ENCODE measurements at regions not wholly inside any gene's neighbourhood (a gene's known extent, or its start where the extent isn't known, plus 50 kb on each side); places are given as distances from the start of the nearest gene placed in this dataset.

DNA sequence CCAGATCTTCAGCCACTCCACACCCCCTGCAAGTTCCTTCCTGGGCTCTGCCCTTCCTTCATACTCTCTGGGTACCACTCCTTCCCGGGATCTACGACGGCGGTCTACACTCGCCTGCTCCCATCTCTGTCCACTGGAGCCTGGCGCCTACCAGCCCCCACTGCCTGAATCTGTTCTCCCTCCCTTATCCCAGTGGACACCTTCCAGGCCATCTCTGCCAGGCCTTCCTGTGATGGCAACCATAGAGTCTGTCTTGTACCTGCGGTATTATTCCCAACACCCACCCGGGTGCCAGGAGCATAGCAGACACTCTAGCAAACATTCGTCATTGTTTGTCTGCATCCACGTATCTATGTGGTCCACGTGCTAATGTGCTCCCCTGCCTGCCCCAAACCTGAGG, 140.9 kb downstream of the ZFP36L2 start:
- TF ChIP-seq POLR2AphosphoS5 (IDR thresholded peaks at IDR 0.05; ENCODE audit: borderline replicate concordance, low read depth, low read length): no peak
- no peak for TF ChIP-seq EZH2 (IDR thresholded peaks at IDR 0.05)
- TF ChIP-seq FOXP2 (optimal IDR thresholded peaks at IDR 0.05; ENCODE audit: control extremely low read depth, extremely low read length, insufficient read depth): no peak
- no peak for DNase-seq (ENCODE audit: low read depth, low spot score)
- H3K9ac ChIP-seq (ENCODE audit: insufficient read length): no peak overlapping the region
- no peak overlapping the region for H3K4me3 ChIP-seq
- no peak overlapping the region for H3K27ac ChIP-seq
- no peaks in the 10 kb centered on the region for H3K9me3 ChIP-seq (ENCODE audit: low read depth, low read length)
- H3K36me3 ChIP-seq (ENCODE audit: insufficient read depth, low read length): no peaks in the 10 kb centered on the region

DNA sequence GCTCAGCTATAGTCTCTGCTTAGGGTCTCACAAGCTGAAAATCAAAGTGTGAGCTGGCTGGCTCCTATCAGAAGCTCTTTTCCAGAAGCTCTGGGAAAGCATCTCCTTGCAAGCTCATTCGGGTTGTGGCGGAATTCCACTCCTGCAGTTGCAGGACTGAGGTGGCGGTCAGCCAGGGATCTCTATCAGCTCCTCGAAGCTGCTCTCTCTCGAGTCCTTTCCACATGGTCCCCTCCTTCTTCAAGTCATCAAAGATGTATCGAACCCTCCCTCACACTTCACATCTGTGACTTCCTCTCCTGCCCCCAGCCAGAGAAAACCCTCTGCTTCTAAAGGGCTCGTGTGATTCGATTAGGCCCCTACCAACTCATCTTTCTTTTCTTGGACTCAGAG, 141.7 kb downstream of the ZFP36L2 start:
- Histone ChIP-seq H3K27ac (peak overlapping the region; percentile 70; the same call in 1 of the 2 replicates), H3K9me3 (ENCODE audit: low read depth, low read length) (no peaks in the 10 kb centered on the region), H3K9ac (ENCODE audit: insufficient read length) (no peak overlapping the region), H3K4me3 (no peak overlapping the region), H3K36me3 (ENCODE audit: insufficient read depth, low read length) (no peaks in the 10 kb centered on the region)
- DNase-seq (ENCODE audit: low read depth, low spot score): no peak
- no peak for TF ChIP-seq POLR2AphosphoS5 (IDR thresholded peaks at IDR 0.05; ENCODE audit: borderline replicate concordance, low read depth, low read length)

DNA sequence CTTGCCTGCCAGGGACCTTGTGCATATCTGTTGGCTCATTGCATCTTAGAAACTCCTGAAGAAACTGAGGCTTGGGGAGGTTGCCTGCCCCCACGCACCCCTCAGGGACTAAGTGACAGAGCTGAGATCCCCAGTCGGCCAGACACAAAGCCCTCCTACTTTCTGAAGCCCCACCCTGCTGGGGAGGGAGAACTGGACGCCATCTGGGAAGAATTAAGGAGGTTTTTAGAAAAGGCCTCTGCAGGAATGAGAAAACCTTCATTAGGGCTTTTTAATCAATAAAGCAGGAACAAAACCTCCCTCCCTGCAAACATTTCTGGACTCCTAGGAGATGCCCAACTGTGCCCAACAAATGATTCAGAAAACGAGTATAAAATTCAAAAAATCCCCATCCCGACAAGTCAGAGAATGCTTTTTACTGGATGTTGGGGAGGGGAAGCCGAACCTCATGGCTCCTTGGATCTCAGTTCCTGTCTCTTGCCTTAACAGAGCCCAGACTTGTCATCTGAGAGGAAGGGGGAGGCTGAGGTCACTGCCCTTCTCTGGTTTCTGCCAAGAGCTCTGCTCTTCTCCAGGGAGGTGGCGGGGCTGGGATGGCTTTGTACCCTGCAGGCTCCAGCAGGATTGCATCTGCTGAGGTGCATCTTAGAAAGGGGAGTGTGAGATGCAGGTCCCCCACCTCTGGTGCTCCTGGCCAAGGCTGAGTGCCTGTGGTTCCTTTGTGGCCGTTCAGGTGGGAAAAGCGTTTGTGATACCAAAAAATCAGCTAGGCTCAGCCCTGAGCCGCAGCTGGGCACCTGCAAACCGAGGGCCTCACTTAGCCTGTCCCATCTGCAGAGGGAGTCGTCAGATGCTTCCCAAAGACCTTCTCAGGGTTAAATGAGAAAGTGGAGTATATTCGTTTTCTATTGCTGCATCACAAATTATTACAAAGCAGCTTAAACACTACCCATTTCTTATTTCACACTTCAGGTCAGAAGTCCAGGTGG, 142.4 kb downstream of the ZFP36L2 start:
- no peak for DNase-seq (ENCODE audit: low read depth, low spot score)
- Histone ChIP-seq H3K9me3 (ENCODE audit: low read depth, low read length) (no peaks in the 10 kb centered on the region), H3K9ac (ENCODE audit: insufficient read length) (no peak overlapping the region), H3K36me3 (ENCODE audit: insufficient read depth, low read length) (no peaks in the 10 kb centered on the region), H3K27ac (peak overlapping the region; percentile 70), H3K4me3 (peak overlapping the region; percentile 36)
- TF ChIP-seq EZH2 (IDR thresholded peaks at IDR 0.05) (no peak), POLR2AphosphoS5 (IDR thresholded peaks at IDR 0.05; ENCODE audit: borderline replicate concordance, low read depth, low read length) (no peak), FOXP2 (optimal IDR thresholded peaks at IDR 0.05; ENCODE audit: control extremely low read depth, extremely low read length, insufficient read depth) (no peak)

DNA sequence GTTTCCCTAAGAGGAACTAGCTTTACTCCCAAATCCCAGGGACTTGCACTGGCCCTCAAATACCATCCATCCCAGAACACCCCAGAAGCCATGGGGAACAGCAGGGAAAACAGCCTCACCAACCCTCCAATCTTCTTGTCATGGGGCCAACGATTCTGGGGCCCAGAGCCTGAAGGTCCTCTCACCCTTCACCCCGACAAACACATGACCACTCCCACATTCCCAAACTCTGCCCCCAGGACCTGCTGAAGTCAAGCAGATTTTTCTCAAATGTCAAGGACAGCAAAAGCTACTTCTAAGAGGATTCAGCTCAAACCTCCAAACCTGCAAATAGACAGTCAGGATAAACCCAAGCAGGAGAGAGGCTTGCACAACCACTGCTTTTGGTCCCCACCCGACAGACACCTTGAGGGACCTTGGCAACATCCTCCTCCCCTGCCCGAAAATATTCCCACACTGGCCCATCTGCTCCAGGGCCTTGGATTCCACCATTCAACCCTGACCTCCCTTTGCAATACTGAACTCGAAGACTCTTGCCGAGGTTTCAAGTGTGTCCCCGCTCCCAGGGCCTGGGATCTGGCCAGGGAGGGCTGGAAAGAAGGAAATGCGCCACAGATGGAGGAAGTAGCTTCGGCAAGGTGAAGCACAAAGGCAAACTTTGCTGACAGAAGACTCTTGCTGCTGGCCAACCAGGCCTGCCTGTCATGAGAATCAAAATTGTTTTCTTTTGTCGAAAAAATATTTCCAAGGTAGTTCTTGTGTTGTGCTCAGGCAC, 143.3 kb downstream of the ZFP36L2 start:
- Histone ChIP-seq H3K27ac (peak overlapping the region; percentile 70), H3K9me3 (ENCODE audit: low read depth, low read length) (no peaks in the 10 kb centered on the region), H3K4me3 (0 out of 2 replicates have a peak overlapping the region, but pooled peaks have one; percentile 4), H3K9ac (ENCODE audit: insufficient read length) (no peak overlapping the region), H3K36me3 (ENCODE audit: insufficient read depth, low read length) (no peaks in the 10 kb centered on the region)
- no peak for DNase-seq (ENCODE audit: low read depth, low spot score)
- TF ChIP-seq POLR2AphosphoS5 (IDR thresholded peaks at IDR 0.05; ENCODE audit: borderline replicate concordance, low read depth, low read length) (no peak), FOXP2 (optimal IDR thresholded peaks at IDR 0.05; ENCODE audit: control extremely low read depth, extremely low read length, insufficient read depth) (no peak), EZH2 (IDR thresholded peaks at IDR 0.05) (no peak)

DNA sequence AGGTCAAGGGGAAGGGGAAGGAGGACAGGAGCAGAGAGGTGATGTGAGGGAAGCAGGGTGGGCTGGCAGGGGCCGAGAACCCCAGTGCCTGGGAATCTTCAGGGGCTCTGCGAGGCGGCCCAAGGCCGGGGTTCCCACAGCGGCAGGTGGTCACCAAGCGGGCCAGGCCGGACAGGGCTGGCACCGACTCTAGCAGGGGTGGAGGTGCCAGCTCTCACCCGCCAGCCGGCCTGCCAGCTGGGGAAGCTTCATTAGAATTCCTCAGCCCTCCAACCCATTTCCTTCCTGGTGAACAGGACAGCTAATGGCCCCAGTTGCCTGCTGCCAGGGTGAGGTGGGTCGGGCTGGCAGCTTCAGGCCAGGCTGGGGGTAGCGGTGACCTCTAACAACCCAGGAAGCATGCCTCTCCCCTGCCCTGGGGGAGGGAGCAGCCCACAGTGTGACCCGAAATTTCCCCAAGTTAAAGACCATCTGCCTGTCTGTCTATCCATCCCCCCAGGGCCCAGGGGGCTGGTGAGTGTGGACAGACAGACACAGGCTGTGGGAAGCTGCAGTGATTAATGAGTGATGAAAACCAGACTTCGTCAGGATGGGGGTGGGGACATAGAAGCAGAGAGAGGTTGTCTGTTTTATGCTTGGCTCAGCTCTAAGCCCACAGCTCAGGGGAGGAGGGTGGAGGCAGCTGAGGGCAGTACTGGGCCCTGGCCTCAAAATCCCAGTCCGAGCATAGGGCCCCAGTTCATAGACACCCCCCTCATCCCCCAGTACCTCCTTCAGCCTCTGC, 144.1 kb downstream of the ZFP36L2 start:
- no peaks in the 10 kb centered on the region for H3K9me3 ChIP-seq (ENCODE audit: low read depth, low read length)
- no peak overlapping the region for H3K9ac ChIP-seq (ENCODE audit: insufficient read length)
- no peaks in the 10 kb centered on the region for H3K36me3 ChIP-seq (ENCODE audit: insufficient read depth, low read length)
- TF ChIP-seq POLR2AphosphoS5 (IDR thresholded peaks at IDR 0.05; ENCODE audit: borderline replicate concordance, low read depth, low read length): peak; percentile 22; the same call in 1 of the 2 replicates
- TF ChIP-seq FOXP2 (optimal IDR thresholded peaks at IDR 0.05; ENCODE audit: control extremely low read depth, extremely low read length, insufficient read depth): no peak
- DNase-seq (ENCODE audit: low read depth, low spot score): no peak
- peak overlapping the region; percentile 70; the same call in 1 of the 2 replicates for H3K27ac ChIP-seq
- 0 out of 2 replicates have a peak overlapping the region, but pooled peaks have one; percentile 4 for H3K4me3 ChIP-seq

DNA sequence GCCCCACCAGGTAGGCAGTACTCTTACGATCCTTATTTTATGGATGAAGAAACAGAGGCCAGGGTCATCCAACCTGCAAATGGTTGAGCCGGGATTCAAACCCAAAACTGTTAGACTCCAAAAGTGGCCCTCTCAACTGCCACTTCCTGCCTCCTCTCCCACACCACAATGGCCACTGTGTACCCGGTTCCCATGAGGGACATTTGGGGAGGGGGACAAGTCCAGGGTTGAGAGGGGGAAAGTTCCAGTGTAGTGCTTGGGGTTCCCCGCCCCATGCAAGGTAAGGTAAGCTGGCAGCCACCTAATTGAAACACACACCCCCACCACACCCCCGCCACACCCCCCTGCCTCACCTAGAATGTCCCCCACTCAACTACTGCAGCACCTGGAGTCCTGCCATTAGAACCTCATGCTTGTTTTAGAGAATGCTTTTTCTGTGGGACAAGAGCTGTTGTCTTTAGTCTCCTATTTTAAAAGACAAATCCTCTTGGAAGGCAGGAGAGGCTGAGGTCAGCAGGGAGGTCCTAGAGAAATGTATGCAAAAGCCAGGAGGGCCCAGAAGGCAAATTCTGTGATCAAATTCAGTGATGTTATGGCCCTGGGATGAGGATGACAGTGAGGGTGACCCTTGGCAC, 145.2 kb downstream of the ZFP36L2 start:
- no peak overlapping the region for H3K9ac ChIP-seq (ENCODE audit: insufficient read length)
- H3K4me3 ChIP-seq: no peak overlapping the region
- no peak for DNase-seq (ENCODE audit: low read depth, low spot score)
- H3K27ac ChIP-seq: no peak overlapping the region
- no peaks in the 10 kb centered on the region for H3K36me3 ChIP-seq (ENCODE audit: insufficient read depth, low read length)
- no peak for TF ChIP-seq FOXP2 (optimal IDR thresholded peaks at IDR 0.05; ENCODE audit: control extremely low read depth, extremely low read length, insufficient read depth)
- no peaks in the 10 kb centered on the region for H3K9me3 ChIP-seq (ENCODE audit: low read depth, low read length)

DNA sequence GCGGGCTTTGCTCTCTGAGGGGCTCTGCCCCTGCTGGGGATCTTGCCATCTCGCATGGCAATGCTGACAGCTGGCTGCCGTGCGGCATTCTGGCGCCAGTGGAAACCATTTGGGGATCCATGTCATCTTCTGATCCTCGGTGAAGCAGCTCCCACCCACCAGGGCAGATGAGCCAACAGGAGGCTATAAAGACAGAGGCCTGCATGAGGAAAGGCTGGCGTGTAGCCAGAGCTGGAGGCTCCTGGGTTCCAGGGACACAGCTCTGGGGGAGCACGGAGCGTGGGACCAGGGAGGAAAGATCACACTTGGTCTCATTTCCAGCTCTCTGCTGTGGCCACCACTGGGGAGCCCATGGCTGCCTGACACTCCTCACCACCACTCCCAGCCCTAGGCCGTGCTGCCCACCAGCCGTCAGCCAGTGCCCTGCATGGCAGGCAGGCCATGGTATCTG, 145.8 kb downstream of the ZFP36L2 start:
- Histone ChIP-seq H3K27ac (no peak overlapping the region), H3K4me3 (no peak overlapping the region), H3K9me3 (ENCODE audit: low read depth, low read length) (no peaks in the 10 kb centered on the region), H3K36me3 (ENCODE audit: insufficient read depth, low read length) (no peaks in the 10 kb centered on the region), H3K9ac (ENCODE audit: insufficient read length) (no peak overlapping the region)
- no peak for DNase-seq (ENCODE audit: low read depth, low spot score)
- TF ChIP-seq POLR2AphosphoS5 (IDR thresholded peaks at IDR 0.05; ENCODE audit: borderline replicate concordance, low read depth, low read length) (no peak), EZH2 (IDR thresholded peaks at IDR 0.05) (no peak), FOXP2 (optimal IDR thresholded peaks at IDR 0.05; ENCODE audit: control extremely low read depth, extremely low read length, insufficient read depth) (no peak)

Measured in SK-N-MC (cell line).